Coronary artery (tissue), 2 donors: ENCODE measurements at regions not wholly inside any gene's neighbourhood (a gene's known extent, or its start where the extent isn't known, plus 50 kb on each side); places are given as distances from the start of the nearest gene placed in this dataset.

Experiments used
- DNase-seq: peaks from one replicate; pipeline ENCODE4 v3.0.0-alpha.2; 2017; ENCODE audit warnings: low spot score
- H3K27ac ChIP-seq, 2 donors: fragments of 200-600 bp; sonication (generic); one replicate each; pipeline ENCODE4 v1.5.1; 2016 to 2019
- H3K4me3 ChIP-seq: fragments of 200-600 bp; sonication (generic); 2 replicates; pipeline ENCODE4 v1.5.1; 2016; ENCODE audit warnings: mild to moderate bottlenecking, moderate library complexity
- TF ChIP-seq, protein P1 (sequence below): fragments of 200-600 bp; sonication (generic); IDR thresholded peaks from one replicate; pipeline ENCODE4 v1.5.1; 2019; ENCODE audit warnings: antibody characterized with exemption

DNA sequence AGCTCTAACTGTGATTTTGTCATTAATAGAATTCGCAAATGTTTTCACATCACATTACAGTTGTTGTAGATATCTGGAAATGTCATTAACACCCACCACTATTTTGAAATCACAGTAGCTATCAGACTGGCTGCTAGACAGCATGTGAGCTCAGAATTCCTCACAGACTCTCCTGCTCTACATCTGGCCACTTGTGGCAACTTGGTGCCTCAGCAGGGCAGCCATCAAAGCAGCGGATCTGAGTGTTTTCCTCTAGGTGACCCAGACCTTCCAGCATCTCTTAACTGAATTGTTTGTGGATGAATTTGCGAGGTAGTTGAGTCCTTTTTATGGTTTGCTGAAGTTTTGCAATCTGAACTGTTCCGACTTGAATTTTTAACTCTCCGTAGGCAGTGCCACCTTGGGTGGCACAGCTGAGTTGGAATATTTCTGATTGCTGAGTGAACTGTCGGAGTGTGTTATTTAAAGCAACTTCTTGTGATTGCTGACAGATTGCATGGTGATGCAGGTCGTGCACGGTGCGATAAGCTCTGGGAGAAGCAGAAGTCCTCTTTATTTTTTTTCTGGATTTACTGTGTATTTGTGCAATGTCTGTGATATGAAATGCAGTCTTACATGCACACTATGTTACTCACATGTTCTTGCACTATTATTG, 114.0 kb upstream of the PLET1 start:
- no peak for DNase-seq
- Histone ChIP-seq H3K27ac (no peak overlapping the region), H3K4me3 (no peak overlapping the region)
- TF ChIP-seq, protein P1, sequence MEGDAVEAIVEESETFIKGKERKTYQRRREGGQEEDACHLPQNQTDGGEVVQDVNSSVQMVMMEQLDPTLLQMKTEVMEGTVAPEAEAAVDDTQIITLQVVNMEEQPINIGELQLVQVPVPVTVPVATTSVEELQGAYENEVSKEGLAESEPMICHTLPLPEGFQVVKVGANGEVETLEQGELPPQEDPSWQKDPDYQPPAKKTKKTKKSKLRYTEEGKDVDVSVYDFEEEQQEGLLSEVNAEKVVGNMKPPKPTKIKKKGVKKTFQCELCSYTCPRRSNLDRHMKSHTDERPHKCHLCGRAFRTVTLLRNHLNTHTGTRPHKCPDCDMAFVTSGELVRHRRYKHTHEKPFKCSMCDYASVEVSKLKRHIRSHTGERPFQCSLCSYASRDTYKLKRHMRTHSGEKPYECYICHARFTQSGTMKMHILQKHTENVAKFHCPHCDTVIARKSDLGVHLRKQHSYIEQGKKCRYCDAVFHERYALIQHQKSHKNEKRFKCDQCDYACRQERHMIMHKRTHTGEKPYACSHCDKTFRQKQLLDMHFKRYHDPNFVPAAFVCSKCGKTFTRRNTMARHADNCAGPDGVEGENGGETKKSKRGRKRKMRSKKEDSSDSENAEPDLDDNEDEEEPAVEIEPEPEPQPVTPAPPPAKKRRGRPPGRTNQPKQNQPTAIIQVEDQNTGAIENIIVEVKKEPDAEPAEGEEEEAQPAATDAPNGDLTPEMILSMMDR, result no peak

DNA sequence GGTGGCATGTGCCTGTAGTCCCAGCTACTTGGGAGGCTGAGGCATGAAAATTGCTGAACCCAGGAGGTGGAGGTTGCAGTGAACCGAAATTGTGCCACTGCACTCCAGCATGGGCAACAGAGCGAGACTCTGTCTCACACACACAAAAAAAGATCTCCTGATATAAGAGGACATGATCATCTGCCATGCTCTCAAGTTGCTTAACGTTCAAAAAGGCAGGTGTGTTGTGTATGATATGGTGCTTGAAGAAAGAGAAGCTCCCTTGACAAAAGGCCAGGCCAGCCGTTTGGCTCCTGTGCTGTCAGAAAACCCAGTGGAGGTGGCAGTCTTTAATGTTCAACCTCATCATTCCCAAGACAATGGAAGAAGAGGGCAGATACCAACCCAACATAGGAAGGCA, 117.3 kb upstream of the PLET1 start:
- TF ChIP-seq, protein P1, result no peak
- no peak for DNase-seq
- Histone ChIP-seq H3K4me3 (no peak overlapping the region), H3K27ac (no peak overlapping the region)

DNA sequence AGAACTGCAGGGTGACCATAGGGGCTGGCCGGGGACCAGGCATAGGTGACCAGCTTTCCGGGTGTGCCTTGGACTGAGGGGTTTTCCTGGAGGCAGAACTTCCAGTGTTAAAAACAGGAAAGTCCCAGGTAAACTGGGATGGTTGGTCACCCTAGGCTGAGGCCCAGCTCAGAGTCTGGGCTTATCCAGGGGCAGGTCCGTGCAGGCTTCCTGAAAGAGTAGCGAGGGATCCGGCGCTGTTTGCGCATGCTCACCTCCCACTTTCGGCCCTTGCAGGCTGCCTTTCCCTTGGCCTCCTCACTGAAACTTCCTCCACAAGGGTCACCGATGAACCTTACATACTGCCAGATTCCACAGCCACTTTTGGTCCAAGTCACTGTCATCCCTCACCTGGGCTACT, 119.8 kb upstream of the PLET1 start:
- TF ChIP-seq, protein P1, result no peak
- H3K27ac ChIP-seq, result no peak overlapping the region
- DNase-seq, result no peak
- no peak overlapping the region for H3K4me3 ChIP-seq

DNA sequence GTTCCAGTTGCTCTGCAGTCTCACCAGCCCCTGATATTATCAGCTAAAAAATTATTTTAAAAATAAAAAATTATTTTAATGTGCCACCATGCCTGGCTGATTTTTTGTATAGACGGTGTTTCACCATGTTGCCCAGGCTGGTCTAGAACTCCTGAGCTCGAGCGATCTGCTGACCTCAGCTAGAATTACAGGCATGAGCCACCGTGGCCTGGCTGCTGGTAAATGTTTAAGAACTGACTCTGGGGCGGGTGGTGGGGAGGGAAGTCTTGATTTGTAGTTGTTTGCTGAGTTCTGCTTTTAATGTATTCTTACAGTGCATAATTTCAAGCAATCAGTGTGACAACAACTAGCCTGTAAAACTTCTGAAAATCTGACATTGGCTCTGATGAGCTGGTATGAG, 120.9 kb upstream of the PLET1 start:
- Histone ChIP-seq H3K27ac (no peak overlapping the region), H3K4me3 (no peak overlapping the region)
- no peak for DNase-seq
- TF ChIP-seq, protein P1, result no peak

DNA sequence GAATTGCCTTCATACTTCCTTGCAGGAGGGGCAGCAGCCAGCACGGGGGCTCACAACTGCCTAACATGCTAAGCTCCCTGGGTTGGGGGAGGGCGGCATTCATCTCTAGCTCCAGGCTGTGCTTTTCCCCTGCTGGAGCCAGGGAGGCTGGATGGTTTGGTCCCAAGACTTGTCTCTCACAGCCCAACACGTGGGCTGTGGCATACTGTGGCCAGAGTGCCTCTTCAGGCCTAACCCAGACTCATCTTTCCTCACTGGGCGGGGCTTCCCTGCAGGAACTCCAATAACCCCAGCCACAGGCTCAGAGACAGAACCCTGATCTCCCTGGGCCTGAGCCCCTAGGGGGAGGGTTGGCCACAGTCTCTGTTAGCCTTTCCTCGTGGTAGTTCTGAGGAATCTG, 121.9 kb upstream of the PLET1 start:
- H3K27ac ChIP-seq, result no peak overlapping the region
- H3K4me3 ChIP-seq, result no peak overlapping the region

DNA sequence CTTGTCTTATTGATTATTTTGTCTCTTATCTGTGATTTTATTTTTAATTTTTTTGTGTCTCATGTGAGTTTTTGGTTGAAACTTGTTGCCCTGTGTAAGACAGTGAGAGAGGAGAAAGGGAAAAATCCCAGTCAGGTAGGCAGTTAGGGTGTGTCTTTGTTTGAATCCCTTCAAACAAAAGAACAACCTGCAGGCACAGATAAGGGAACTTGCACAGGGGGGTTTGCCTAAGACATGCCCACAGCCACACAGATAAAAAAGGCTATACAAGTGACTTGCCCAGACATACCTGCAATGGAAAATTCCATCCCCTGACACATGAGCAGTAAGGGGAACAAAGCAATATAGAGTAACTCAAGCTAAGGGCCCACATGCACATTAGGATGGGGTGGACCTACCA, 127.8 kb upstream of the PLET1 start:
- Histone ChIP-seq H3K27ac (no peak overlapping the region), H3K4me3 (no peak overlapping the region)
- DNase-seq, result no peak
- TF ChIP-seq, protein P1, result no peak

More for the DNA sequence above, 121.9 kb upstream of the PLET1 start:
- TF ChIP-seq, protein P1, result no peak
- no peak for DNase-seq

DNA sequence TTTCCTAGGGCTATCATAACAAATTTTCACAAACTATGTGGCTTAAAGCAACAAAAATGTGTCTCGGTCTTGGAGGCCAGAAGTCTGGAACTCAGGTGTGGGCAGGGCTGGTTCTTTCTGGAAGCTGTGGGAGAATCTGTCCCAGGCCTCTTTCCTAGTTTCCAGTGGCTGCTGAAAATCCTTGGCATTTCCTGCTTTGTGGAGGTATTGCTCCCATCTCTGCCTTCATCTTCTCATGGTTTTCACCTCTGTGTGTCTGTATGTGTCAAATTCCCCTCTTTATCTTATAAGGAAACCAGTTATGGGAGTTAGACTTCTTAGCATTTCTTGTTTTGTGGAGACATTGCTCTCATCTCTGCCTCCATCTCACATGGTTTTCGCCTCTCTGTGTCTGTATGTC, 130.4 kb upstream of the PLET1 start:
- TF ChIP-seq, protein P1, result no peak
- Histone ChIP-seq H3K27ac (no peak overlapping the region), H3K4me3 (no peak overlapping the region)
- no peak for DNase-seq
